ENCODE measurements at regions not wholly inside any gene's neighbourhood (a gene's known extent, or its start where the extent isn't known, plus 50 kb on each side); places are given as distances from the start of the nearest gene placed in this dataset.
"Not testable (repeated sequence)": the region's sequence is repeated elsewhere in the genome, so short reads cannot be mapped to it uniquely, and the experiment has no call there.

DNA sequence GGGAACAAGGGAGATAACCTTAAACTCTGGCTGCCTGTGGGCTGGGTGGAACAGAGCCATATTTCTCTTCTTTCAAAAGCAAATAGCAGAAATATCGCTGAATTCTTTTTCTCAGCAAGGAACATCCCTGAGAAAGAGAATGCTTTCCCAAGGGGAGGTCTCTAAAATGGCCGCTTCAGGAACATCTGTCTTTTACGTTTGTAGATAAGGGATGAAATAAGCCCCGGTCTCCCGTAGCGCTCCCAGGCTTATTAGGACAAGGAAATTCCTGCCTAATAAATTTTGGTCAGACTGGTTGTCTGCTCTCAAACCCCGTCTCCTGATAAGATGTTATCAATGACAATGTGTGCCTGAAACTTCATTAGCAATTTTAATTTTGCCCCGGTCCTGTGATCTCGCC, 340.6 kb upstream of the IGFBP3 start:
- DNase-seq, result not testable (repeated sequence)

GRCh38 chr7:46259947-46260346, 338.9 kb upstream of the IGFBP3 start:
- no peak for DNase-seq

DNA sequence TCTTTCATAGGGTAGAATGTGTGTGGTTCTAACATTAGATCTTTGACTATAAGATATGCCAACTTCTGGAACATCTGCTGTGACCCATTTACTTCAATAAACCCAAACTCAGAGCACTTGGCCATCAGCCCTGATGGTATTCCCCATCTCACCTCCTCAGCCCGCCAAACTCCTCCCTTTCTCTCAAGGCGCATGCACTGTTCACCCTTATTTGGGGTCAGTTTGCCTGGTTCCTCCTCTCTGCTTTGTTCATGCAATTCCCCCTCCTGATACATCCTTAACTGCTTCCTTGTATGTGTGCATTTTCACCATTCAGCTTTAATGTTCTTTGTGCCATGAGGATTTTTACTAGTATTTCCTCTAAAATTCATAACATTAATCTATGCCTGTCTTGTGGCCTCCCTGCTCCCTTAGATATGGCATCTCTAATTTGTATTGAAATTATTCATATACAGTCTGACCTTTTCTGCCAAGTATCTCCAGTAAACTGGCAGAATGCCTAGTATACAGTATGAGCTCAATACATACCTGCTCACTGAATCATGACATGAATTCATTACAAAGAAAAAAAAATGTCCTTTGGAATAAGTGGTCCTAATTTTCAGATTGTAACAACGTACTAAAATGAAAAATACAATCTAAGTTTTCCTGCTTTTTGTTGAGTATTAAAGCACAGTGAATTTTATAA, 336.8 kb upstream of the IGFBP3 start:
- no peak for DNase-seq

GRCh38 chr7:46256870-46257661, 336.0 kb upstream of the IGFBP3 start:
- DNase-seq, result no peak

- no peak for DNase-seq
Measured at GRCh38 chr7:46253520-46253919, 332.4 kb upstream of the IGFBP3 start.

GRCh38 chr7:46247664-46248063, 326.6 kb upstream of the IGFBP3 start:
- DNase-seq, result no peak

DNA sequence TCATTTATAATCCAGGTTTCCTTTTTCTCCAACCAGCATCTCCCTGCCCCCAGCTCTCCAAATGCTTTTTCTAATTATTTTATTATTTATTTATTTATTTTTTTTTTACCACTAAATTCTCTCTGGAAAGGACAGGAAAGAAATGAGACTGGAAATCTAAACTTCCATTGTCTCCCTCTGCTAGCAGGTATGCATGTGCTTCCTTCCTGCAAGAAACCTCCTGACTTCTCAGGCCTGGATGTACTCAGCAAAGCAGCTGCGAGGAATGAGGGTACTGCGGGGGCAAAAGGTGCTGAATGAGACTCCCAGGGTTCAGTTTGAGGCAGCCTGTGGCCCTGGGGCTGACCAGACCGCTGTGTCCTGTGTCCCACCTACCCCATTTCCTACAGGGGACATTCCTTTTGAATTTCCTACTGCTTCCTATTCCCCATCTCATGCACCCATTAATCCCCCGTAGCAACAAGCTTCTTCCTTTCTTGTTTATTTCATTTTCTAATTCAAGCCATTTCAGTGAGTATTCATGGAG, 324.6 kb upstream of the IGFBP3 start:
- DNase-seq, result no peak

GRCh38 chr7:46244757-46245156, 323.7 kb upstream of the IGFBP3 start:
- DNase-seq, result no peak

- no peak for DNase-seq
Measured at GRCh38 chr7:46243406-46243805, 322.3 kb upstream of the IGFBP3 start.

DNA sequence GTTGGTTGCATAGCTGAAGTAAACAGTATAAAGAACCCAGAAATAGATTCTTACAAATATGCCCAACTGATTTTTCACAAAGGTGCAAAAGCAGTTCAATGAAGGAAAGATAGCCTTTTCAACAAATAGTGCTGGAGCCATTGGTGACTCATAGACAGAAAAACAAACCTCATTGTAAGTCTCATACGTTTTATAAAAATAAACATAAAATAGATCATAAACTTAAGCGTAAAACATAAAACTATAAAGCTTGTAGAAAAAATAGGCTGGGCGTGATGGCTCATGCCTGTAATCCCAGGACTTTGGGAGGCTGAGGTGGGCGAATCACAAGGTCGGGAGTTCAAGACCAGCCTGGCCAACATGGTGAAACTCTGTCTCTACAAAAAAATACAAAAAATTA, 318.8 kb upstream of the IGFBP3 start:
- DNase-seq, result no peak

DNA sequence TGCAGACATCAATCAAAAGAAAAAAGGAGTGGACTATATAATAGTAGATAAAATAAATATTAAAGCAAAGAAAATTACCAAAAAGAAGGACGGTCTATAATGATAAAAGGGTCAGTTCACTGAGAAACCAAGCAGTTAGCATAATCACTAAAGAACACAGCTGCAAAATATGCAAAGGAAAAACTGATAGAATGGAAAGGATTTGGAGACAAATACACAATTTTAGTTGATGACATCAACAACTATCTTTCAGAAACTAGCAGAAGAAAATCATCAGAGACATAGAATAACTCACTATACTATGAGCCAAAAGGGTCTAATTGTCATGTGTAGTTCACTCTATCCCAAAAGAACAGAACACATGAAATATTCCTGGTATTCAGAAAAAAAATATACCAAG, 316.4 kb upstream of the IGFBP3 start:
- DNase-seq, result no peak

DNA sequence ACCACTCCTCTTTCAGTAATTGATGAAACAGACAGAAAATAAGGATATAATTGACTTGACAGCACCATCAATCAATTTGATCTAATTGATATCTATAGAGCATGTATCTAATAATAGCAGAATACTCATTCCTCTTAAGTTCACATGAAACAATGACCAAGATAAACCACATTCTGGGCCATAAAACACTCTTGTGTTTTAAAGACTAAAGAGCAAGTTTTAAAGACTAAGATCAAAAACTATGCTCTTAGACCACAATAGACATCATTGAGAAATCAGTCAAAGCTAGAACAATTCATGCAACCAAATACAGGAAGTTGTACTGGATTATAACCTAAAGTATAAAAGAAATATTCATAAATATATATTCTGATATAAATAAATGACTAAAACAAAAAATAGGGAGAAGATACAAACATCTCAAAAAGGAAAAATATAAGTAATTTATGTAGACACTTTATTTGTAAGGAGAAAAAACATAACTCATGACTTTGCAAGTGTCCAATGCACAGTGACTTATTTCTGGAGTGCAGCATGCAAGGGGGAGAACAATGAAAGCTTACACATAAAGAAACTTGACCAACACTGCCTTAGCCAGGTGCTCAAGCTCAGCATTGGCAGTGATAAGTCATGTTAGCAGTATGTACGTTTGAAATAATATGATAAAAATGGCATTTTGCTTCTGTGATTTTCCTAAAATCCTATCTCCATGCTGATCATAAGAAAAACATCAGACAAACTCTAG, 312.7 kb upstream of the IGFBP3 start:
- no peak for DNase-seq

DNA sequence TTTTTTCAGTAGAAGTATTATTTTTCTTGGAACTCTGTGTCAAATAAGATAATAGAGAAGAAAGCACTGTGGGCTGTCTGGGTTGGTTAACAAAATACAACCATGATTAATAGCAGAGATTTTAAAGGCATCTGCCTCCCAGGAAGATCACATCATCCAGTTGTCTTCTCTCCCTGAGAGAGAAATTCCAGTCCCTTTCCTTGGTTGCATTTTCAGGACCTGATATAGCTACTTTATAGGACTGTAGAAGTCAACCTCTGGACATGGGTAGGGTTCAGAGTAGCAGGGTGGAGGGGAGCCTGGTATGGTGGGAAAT, 309.9 kb upstream of the IGFBP3 start:
- DNase-seq, result no peak

DNA sequence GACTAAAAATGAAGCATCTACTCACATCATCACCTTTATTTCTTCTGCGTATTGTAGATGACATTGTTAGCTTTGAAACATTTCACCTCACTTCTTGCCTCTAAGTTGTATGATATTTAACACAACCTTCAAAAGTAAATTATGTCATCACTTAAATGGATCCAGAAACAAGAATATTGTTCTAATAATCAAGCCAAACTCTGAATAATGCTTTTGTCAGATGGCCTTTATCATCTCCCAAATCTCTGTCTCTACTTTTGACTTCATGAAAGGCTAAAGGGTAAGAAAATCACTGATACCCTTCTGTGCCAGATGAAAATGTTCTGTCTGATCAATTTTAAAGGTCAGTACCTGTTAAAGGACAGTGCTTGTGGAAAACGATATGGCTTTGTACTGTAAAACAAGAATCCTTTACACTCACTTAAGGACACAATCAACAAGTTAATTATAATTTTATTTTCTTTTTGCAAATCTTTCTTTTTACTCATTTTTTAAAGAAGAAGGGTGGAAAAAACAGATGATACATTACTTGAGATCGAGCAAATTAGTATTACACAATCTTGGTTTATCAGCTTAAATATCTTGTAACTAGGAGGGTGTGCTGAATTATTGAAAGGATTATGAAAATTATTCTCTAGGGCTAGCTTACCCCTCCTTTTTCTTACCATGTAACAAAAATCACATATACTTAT, 309.4 kb upstream of the IGFBP3 start:
- no peak for DNase-seq

DNA sequence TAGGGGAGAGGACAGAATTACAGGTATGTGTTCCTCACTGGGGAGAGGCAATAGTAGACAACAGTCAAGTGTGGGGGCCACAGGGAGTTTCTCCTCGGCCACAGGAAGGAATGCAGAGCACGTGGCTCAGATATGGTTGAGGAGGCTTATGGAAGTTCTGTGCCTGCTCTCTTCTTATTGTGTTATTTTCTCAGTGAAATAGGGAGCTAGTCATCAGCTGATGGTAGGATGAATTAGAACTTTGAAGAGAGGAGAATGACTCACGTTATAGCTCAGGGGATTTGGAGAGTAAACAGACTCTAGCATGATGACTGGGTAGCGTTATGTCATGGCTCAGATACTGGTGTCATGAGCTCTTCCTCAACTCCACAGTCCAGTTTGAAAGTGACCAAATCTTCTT, 308.3 kb upstream of the IGFBP3 start:
- no peak for DNase-seq

DNA sequence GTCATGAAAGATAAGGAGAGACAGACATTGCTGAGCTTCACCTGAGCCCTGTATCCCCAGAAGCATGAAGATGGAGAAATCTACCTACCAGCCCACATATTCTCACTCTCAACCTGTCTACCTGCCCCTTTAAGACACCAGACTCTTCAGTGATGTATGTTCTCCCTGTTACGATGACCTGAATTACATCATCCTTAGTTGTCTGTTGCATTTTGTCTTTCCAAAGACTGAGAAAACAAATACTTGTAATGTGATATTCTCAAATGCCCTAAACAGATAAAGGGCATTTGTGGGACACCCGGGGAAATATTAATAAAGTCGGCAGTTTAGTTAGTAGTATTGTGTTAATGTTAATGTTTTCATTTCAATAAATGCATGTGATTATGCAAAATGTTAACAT, 305.8 kb upstream of the IGFBP3 start:
- DNase-seq, result no peak

DNA sequence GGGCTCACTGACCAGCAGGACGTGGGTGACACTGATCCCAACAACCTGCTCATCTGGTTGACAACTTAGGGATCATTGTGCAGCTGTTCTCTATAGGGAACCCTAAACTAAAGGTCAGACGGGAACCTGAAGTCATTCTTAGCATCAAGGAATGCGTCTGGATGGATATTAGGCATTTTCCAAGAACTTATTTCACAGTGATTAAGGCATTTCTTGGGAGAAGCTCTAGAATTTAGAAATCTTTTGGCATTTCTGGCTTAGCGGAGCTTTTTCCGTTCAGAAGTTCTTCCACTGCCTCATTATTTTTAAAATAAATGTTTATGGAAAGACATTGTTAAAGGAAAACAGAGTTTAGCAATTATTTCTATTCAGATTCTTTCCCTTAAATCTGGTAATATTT, 303.3 kb upstream of the IGFBP3 start:
- DNase-seq, result no peak

DNA sequence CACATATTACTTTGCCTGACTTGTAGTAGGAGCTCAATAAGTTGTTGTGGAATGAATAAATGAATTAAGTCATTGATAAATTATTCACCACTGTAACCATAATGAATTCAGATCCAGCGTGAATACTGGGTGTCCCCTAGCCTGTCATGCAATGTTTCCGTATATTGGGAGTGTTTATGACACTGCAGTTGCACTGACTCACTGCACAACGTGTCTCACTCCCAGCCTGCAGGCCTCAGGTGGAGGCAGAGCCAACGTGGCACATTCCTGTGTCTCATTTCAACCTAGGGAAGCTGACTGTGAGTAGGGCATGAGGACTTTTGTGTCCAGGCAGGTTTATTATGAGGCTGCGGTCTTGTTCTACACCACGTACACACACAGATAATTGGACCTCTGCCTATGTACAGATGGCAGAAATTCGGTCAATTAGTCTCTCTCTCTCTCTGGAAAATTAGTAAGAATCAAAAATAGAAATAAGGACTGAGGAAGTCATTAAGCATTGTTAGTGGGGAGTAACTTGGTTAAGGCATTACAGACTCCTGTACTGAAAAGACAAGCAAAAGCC, 299.1 kb upstream of the IGFBP3 start:
- no peak for DNase-seq

- no peak for DNase-seq
Measured at GRCh38 chr7:46218461-46219200, 297.6 kb upstream of the IGFBP3 start.

DNA sequence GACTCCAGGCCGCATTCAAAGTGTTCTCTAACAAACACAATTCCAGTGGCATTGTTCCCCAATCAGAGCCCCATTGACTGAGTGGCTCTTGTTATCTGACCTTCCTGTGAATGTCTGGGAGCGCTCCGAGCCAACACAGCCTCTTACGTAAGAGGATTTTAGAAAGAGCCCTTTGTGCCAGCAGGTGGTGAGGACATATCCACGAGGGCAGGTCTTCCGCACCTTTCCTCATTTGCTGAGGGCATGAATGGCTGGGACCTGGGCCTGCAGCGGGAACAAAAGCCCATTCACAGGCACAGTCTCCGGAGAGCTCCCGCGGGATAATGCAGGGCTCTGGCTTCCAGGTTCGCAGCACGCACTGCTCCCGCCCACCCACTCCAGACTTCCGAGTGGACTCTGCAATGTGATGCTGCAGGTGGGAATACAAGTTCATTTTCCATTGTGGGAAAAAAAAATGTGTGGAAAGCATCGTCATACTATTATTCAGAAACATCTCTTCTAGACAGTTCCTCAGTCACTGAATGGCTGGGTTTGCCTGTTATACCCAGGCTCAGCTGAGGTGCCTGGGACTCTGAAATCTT, 295.0 kb upstream of the IGFBP3 start:
- no peak for DNase-seq

GRCh38 chr7:46214526-46214925, 293.5 kb upstream of the IGFBP3 start:
- no peak for DNase-seq

DNA sequence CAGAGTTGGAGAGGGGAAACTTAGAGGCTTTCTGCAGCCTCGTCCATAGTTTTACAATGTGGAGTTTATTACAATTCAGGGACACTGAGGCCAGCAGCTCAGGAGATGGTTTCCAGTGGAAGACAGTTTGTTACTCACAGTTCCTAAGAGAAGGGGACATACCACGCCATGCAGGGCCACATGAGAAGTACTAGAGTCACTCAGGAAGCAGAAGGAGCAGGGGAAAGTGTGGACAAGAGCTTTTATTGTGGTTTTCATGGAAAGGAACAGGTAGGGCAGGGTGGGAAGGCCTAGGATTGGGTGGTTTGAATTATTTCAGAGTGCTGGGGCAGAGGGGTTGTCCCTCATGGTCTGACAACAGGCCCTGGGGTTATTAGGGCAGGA, 292.1 kb upstream of the IGFBP3 start:
- DNase-seq, result no peak

Measured in bone marrow (tissue), 2 donors.